Muscle layer of colon (tissue), 2 donors: ENCODE measurements at regions not wholly inside any gene's neighbourhood (a gene's known extent, or its start where the extent isn't known, plus 50 kb on each side); places are given as distances from the start of the nearest gene placed in this dataset.
"Not testable (repeated sequence)": the region's sequence is repeated elsewhere in the genome, so short reads cannot be mapped to it uniquely, and the experiment has no call there.

ENCODE experiments used
- H3K27ac ChIP-seq: one replicate; pipeline ENCODE4 v1.7.0; 2013; ENCODE audit warnings: low read depth, mild to moderate bottlenecking, low read length, moderate library complexity
- H3K27me3 ChIP-seq, 2 donors: one replicate each; pipeline ENCODE4 v1.7.0; 2013; ENCODE audit warnings: low read length in 2 of 2, mild to moderate bottlenecking in 2 of 2; ENCODE audit not compliant: insufficient read depth in 2 of 2, control insufficient read depth in 1 of 2
- H3K36me3 ChIP-seq: one replicate; pipeline ENCODE4 v1.7.0; 2013; ENCODE audit warnings: mild to moderate bottlenecking, low read length; ENCODE audit not compliant: insufficient read depth
- H3K4me1 ChIP-seq: one replicate; pipeline ENCODE4 v1.7.0; 2013; ENCODE audit warnings: mild to moderate bottlenecking, low read length; ENCODE audit not compliant: insufficient read depth
- H3K4me3 ChIP-seq, 2 donors: one replicate each; pipeline ENCODE4 v1.7.0; 2013; ENCODE audit warnings: low read length in 2 of 2, low read depth in 1 of 2, mild to moderate bottlenecking in 1 of 2, moderate library complexity in 1 of 2
- H3K9ac ChIP-seq: one replicate; pipeline ENCODE4 v1.7.0; 2013; ENCODE audit warnings: low read length
- H3K9me3 ChIP-seq: one replicate; pipeline ENCODE4 v1.7.0; 2013; ENCODE audit warnings: mild to moderate bottlenecking, low read length
- donor health status: abdominal sarcoma.
- donor health status: Adenocarcinoma of cecum.

- no peaks in the 10 kb centered on the region for H3K27me3 ChIP-seq
- H3K36me3 ChIP-seq = no peaks in the 10 kb centered on the region
Observed at GRCh38 chr18:30676053-30676480, 366.5 kb downstream of the DSC3 start.

GRCh38 chr18:30675493-30675892 is 367.0 kb downstream of the DSC3 start:
- Histone ChIP-seq H3K9ac (no peak overlapping the region), H3K27ac (no peak overlapping the region), H3K27me3 (no peaks in the 10 kb centered on the region), H3K4me1 (no peaks in the 10 kb centered on the region), H3K36me3 (no peaks in the 10 kb centered on the region), H3K4me3 (no peak overlapping the region), H3K9me3 (no peaks in the 10 kb centered on the region)

More at GRCh38 chr18:30676053-30676480, 366.5 kb downstream of the DSC3 start:
- Histone ChIP-seq H3K9ac (no peak overlapping the region), H3K27ac (no peak overlapping the region), H3K4me3 (no peak overlapping the region), H3K4me1 (no peaks in the 10 kb centered on the region), H3K9me3 (no peaks in the 10 kb centered on the region)

GRCh38 chr18:30675072-30675471 is 367.5 kb downstream of the DSC3 start:
- H3K36me3 ChIP-seq = no peaks in the 10 kb centered on the region
- H3K9me3 ChIP-seq = no peaks in the 10 kb centered on the region
- H3K4me3 ChIP-seq = no peak overlapping the region
- H3K9ac ChIP-seq = no peak overlapping the region
- no peaks in the 10 kb centered on the region for H3K4me1 ChIP-seq
- no peak overlapping the region for H3K27ac ChIP-seq
- no peaks in the 10 kb centered on the region for H3K27me3 ChIP-seq

- Histone ChIP-seq H3K4me1 (no peaks in the 10 kb centered on the region), H3K9me3 (no peaks in the 10 kb centered on the region), H3K4me3 (no peak overlapping the region), H3K27ac (no peak overlapping the region), H3K9ac (no peak overlapping the region), H3K27me3 (no peaks in the 10 kb centered on the region), H3K36me3 (no peaks in the 10 kb centered on the region)
Observed at GRCh38 chr18:30674596-30674995, 367.9 kb downstream of the DSC3 start.

GRCh38 chr18:30672439-30672838 is 370.1 kb downstream of the DSC3 start:
- not testable (repeated sequence) for H3K9ac ChIP-seq

DNA sequence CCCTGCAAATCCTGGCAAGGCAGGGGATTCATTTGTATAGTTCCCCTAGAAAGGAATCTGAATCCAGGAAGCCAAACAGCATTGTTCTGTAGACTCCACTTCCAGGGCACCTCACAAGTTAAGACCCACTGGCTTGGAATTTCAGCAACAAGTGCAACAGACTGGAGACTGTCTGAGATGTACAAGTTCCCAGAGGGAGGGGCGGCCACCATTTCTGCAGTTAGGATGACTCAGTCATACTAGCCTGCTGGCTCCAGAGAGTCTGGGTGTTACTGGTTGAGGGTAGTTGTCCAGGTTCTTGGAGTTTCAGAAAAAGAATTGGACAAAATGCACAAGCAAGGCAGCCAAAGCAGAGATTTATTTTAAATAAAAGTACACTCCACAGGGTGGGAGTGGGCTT is 384.2 kb downstream of the DSC3 start:
- Histone ChIP-seq H3K9ac (no peak overlapping the region), H3K27ac (no peak overlapping the region), H3K4me3 (no peak overlapping the region), H3K36me3 (no peaks in the 10 kb centered on the region), H3K4me1 (no peaks in the 10 kb centered on the region), H3K27me3 (no peaks in the 10 kb centered on the region), H3K9me3 (no peaks in the 10 kb centered on the region)

More at GRCh38 chr18:30672439-30672838, 370.1 kb downstream of the DSC3 start:
- not testable (repeated sequence) for H3K27ac ChIP-seq, H3K4me1 ChIP-seq, H3K27me3 ChIP-seq, H3K36me3 ChIP-seq, H3K4me3 ChIP-seq, H3K9me3 ChIP-seq

GRCh38 chr18:30652387-30652786 is 390.2 kb downstream of the DSC3 start:
- no peaks in the 10 kb centered on the region for H3K4me1 ChIP-seq
- no peaks in the 10 kb centered on the region for H3K27me3 ChIP-seq
- H3K36me3 ChIP-seq = no peaks in the 10 kb centered on the region
- no peak overlapping the region for H3K4me3 ChIP-seq
- H3K9ac ChIP-seq = no peak overlapping the region
- no peaks in the 10 kb centered on the region for H3K9me3 ChIP-seq
- H3K27ac ChIP-seq = no peak overlapping the region

DNA sequence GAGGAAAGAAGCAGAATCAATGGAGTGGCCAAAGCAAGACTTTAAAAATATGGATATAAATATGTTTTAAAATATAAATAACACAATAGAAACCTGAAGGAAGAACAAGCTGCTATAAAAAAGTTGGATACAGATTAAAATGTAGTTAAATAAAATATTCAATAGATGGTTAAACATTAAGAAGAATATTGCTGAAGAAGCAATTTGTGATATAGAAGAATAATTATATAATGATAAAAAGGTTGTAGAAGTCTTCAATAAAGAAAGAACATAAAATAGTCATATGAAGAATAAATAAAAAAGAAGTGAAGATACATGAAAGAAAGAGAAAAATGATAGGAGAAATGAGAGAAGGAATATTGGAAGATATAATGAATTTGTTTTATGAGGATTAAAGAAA is 392.0 kb downstream of the DSC3 start:
- Histone ChIP-seq H3K27ac (no peak overlapping the region), H3K36me3 (no peaks in the 10 kb centered on the region), H3K9me3 (no peaks in the 10 kb centered on the region), H3K4me3 (no peak overlapping the region), H3K27me3 (no peaks in the 10 kb centered on the region), H3K4me1 (no peaks in the 10 kb centered on the region), H3K9ac (no peak overlapping the region)

GRCh38 chr18:30644158-30644557 is 398.4 kb downstream of the DSC3 start:
- H3K27ac ChIP-seq = no peak overlapping the region
- no peak overlapping the region for H3K9ac ChIP-seq
- no peaks in the 10 kb centered on the region for H3K36me3 ChIP-seq
- H3K9me3 ChIP-seq = no peaks in the 10 kb centered on the region
- no peak overlapping the region for H3K4me3 ChIP-seq
- H3K27me3 ChIP-seq = no peaks in the 10 kb centered on the region
- no peaks in the 10 kb centered on the region for H3K4me1 ChIP-seq

DNA sequence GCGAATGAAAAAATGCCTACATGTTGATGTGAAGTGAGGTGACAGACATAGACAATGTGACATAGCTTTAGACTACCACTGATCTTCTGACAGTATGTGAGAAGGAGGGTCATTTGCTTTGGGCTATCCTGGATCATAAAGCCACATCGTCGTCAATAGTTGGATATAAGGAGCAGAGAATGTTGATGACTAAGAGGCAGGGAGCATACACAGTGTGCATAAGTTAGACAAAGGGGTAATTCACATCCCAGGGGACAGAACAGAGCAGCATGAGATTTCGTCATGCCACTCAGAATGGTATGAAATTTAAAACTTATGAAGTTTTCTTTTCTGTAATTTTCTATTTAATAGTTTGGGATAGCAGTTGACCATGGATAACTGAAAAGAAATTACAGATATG is 403.2 kb downstream of the DSC3 start:
- Histone ChIP-seq H3K4me1 (no peaks in the 10 kb centered on the region), H3K4me3 (no peak overlapping the region), H3K27ac (no peak overlapping the region), H3K9ac (no peak overlapping the region), H3K9me3 (no peaks in the 10 kb centered on the region), H3K27me3 (no peaks in the 10 kb centered on the region), H3K36me3 (no peaks in the 10 kb centered on the region)

- H3K27me3 ChIP-seq = no peaks in the 10 kb centered on the region
- no peak overlapping the region for H3K27ac ChIP-seq
- no peaks in the 10 kb centered on the region for H3K36me3 ChIP-seq
- no peaks in the 10 kb centered on the region for H3K4me1 ChIP-seq
- no peaks in the 10 kb centered on the region for H3K9me3 ChIP-seq
- H3K4me3 ChIP-seq = no peak overlapping the region
- no peak overlapping the region for H3K9ac ChIP-seq
Observed at GRCh38 chr18:30634249-30634648, 408.3 kb downstream of the DSC3 start.

DNA sequence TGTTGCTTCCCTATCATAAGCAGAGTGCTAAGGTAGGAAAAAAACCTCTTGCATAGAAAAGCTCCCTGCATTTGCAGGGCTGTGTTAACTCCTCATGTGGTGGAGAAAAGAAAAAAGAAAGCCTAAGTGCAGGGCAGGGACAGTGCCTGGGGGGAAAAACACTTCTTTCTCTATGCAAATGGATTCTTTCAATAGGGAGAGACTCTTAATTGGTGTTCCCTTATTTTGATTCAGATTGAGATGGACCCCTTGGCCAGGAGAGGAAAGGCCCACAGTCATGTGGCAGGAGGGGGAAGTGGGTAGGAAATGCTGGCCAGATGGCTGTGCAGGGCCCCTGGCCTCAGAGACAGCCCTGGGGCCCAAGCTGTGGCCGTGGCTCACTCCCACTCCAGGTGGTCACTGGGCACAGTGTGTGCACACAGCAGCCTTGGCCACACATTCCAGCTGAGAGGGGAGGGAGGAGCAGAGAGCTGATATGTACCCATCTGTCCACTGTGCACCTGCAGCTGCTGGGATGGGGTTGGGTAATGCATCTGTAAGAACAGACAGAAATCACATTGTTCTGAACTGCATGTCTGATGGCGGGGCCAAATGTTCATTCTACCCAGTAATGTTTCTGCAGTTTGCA is 410.4 kb downstream of the DSC3 start:
- Histone ChIP-seq H3K4me1 (no peaks in the 10 kb centered on the region), H3K9ac (no peak overlapping the region), H3K4me3 (no peak overlapping the region), H3K36me3 (no peaks in the 10 kb centered on the region), H3K27ac (no peak overlapping the region), H3K9me3 (no peaks in the 10 kb centered on the region), H3K27me3 (no peaks in the 10 kb centered on the region)
